NCI-H1417 treated with DMSO at 0.1 percent for 48 hours (cell line): ENCODE measurements at regions not wholly inside any gene's neighbourhood (a gene's known extent, or its start where the extent isn't known, plus 50 kb on each side); places are given as distances from the start of the nearest gene placed in this dataset.
"Not testable (repeated sequence)": the region's sequence is repeated elsewhere in the genome, so short reads cannot be mapped to it uniquely, and the experiment has no call there.

ENCODE experiments used
- DNase-seq: peaks from one replicate; lab custom pipeline; 2025; lab: John Stamatoyannopoulos, UW

DNA sequence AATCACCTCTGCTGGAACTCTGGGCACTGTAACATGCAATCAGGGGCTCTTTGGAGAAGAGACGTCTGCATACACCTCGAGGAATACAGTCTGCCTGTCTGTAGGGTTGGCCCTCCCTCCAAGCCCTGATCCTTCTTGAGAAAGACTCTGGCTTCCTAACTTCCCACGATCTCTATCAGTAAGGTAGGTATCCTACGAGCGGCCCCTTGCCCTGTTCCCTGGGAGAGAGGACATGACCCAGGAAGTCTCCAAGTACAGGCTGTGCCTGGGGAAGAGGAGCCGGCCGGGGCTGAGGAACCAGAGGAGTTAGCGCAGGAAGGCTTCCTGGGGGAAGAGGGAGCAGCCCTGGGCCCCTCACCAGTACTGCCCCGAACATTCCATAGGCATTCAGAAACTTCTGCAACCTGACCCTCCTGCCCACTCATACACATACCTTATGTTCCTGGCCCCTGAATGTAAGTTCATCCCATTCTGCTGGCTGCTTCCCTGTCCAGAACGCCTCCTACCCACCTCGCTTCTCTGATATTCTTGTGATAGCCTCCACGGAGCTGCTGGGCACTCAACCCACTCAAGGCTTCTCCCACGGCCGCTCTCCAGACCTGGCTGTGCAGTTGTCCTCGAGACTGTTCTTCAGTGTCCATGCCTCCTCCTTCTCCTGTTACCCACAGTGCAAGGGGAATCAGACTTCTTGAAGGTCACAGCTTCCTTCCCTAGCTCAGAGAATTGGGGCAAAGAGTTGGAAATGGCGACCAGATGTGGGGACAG lies 116.1 kb downstream of the CYP26B1 start:
- DNase-seq: no peak

DNA sequence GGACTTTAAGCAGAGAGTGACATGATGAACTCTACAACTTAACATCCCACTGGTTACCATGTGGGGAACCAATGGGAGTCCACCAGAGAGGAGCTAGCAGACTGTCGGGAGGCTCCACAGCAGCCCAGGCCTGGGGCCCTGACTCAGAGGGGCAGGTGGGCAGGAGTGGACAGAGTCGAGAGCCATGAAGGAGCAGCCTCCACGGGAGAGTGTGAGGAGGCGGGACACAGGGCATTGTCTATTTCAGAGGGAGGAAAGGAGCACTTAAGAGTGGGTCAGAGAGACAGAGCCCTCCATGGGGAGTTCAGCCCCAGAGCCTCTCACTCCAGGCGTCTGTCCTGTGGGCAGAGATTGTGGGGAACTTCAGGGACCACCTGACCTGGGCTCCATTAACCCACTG lies 118.7 kb downstream of the CYP26B1 start:
- DNase-seq: no peak

GRCh38 chr2:72028351-72028995 lies 119.2 kb downstream of the CYP26B1 start:
- DNase-seq: no peak

DNA sequence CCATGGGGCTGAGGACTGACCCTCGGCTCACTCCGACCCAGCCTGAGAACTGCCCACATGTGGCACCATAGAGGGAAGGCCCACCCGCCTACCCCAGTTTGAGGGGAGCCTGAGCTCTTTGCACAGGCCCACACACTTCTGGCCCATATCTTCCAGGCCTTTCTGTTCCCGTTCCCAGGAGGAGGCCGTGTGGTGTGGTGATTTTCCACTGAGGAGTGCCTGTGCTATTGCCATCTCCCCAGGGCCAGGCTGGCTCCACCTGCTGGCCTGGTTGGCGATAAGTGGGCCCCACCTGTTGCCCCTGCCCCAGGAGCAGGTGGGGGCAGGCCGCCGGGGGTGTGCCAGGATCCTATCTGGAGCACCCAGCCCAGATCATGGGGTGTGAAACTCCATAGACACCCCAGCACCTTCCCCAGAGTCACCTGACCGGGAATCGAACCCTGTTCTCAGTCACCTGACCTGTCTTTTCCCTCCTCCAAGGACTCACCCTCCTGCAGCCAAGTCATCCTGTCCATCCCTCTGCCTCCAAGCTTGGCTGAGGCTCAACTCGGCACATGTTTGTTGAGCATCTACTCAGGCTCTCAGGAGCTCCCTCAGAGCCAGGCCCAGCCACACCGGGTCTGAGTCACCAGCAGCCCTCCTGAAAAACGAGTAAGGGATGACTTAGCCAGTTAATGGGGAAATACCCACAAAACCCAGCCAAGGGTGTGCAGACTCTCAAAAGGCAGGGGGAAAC lies 120.1 kb downstream of the CYP26B1 start:
- no peak for DNase-seq

GRCh38 chr2:72026819-72027425 lies 120.7 kb downstream of the CYP26B1 start:
- DNase-seq: no peak

GRCh38 chr2:72024451-72025175 lies 123.0 kb downstream of the CYP26B1 start:
- DNase-seq: no peak

DNA sequence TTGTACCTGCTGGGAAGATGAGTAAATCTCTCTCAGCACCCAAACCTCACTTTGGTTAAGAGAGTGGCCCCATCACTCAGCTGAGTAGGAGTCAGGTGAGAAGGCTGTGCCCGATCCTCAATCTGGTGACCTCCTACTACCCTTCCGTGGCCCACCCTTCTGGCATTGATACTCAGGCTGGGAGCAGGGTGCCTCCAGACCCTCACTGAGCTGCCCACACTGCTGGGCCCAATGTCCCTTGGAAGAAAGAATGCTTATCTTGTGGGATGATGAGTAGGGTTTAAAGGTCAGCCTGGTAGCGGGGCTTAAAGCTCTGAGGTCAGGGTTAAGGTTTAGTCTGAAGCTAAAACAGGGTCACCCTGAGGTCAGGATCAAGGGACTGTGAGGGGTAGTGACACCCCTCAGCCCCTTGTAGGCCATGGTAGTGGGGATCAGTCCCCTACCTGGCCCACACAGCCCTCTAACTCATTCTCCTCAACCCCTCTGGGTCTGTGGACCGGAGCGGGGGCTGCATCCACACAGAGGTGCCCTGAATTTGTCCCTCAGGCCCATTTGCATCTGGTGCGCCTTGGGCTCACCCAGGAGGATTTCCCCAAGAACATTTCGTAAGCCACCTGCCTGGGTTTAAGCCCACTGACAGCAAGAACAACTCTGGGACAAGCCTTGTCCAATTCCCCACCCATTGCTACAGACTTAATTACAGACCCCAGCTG lies 123.8 kb downstream of the CYP26B1 start:
- no peak for DNase-seq

DNA sequence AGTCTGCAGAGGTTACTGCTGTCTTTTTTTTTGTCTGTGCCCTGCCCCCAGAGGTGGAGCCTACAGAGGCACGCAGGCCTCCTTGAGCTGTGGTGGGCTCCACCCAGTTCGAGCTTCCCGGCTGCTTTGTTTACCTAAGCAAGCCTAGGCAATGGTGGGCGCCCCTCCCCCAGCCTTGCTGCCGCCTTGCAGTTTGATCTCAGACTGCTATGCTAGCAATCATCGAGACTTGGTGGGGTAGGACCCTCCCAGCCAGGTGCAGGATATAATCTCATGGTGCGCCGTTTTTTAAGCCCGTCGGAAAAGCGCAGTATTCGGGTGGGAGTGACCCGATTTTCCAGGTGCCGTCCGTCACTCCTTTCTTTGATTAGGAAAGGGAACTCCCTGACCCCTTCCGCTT lies 126.3 kb downstream of the CYP26B1 start:
- DNase-seq: not testable (repeated sequence)

- DNase-seq: no peak
Measured at GRCh38 chr2:72015266-72015665, 132.4 kb downstream of the CYP26B1 start.

- no peak for DNase-seq
Measured at GRCh38 chr2:72014831-72015230, 132.8 kb downstream of the CYP26B1 start.

- DNase-seq: no peak
Measured at GRCh38 chr2:72013726-72014125, 133.9 kb downstream of the CYP26B1 start.

GRCh38 chr2:72012886-72013574 lies 134.6 kb downstream of the CYP26B1 start:
- DNase-seq: no peak

GRCh38 chr2:72011791-72012190 lies 135.9 kb downstream of the CYP26B1 start:
- DNase-seq: no peak

- DNase-seq: no peak
Measured at GRCh38 chr2:72011370-72011689, 136.3 kb downstream of the CYP26B1 start.

DNA sequence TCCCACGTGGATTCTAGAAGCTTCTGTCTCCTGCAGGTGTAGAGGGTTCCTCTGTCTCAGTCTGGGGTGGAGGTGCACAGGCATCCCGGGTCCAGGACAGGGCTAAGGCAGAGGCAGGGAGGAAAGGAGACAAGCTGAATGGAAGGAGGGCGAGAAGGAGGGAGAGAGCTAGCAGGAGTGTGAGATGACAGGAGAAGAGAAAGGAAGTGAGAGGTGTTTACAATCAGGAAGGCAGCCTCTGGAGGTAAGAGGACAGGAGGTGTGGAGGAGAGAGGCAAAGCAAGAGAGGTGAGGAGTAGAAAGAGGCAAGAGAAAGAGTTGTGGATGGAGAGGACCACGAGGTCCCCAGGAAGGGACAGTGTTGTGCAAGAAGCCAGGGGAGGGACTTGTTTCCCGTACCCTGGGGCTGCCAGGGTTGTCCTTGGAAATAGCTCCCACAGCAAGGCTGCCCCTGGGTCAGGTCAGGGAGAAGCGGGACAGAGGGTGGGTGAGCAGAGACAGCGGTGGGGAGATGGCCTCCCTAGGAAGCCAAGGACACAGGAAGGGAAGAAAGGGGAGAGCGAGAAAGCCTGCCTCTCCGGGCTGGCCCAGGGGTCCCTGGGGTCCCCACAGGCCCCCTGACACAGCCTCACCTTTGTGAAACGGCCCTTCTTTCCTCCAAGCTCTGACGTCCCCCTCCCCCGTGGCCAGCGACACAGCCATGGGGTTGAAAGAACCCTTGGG lies 136.9 kb downstream of the CYP26B1 start:
- DNase-seq: no peak

- no peak for DNase-seq
Measured at GRCh38 chr2:72008608-72009007, 139.1 kb downstream of the CYP26B1 start.

DNA sequence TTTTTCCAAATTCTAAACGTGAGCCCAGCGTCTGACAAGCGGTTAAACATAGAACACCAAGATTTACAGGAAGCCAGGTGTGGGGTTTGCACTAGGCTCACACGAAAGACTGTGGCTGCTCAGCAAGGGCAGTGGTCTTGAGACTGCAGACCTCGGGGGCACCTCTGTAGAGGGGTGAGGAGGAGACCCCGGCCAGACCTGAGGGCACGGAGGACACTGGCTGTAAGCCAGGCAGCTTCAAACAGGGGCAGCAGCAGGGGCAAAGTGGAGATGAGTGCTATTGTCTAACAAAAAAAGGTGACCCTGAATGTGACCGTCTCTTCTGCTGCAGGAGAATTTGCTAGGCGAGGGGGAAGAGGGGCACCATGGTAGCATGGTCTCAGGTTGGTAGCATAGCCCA lies 140.3 kb downstream of the CYP26B1 start:
- DNase-seq: no peak

- no peak for DNase-seq
Measured at GRCh38 chr2:72006188-72006736, 141.4 kb downstream of the CYP26B1 start.

- no peak for DNase-seq
Measured at GRCh38 chr2:72004976-72005375, 142.7 kb downstream of the CYP26B1 start.
